ENCODE measurements at regions not wholly inside any gene's neighbourhood (a gene's known extent, or its start where the extent isn't known, plus 50 kb on each side); places are given as distances from the start of the nearest gene placed in this dataset.

- H3K36me3 ChIP-seq (replicated peaks; ENCODE audit: insufficient read depth, low read depth), result no peaks in the 10 kb centered on the region
- H3K4me3 ChIP-seq, result no peak overlapping the region
- 91% methylated on average over 1 of the region's 1 CpG for WGBS (ENCODE audit: low lambda C conversion rate, missing lambda C conversion rate)
These were observed 88.6 kb upstream of the NAV3 start for GRCh38 chr12:77741974-77742517.

DNA sequence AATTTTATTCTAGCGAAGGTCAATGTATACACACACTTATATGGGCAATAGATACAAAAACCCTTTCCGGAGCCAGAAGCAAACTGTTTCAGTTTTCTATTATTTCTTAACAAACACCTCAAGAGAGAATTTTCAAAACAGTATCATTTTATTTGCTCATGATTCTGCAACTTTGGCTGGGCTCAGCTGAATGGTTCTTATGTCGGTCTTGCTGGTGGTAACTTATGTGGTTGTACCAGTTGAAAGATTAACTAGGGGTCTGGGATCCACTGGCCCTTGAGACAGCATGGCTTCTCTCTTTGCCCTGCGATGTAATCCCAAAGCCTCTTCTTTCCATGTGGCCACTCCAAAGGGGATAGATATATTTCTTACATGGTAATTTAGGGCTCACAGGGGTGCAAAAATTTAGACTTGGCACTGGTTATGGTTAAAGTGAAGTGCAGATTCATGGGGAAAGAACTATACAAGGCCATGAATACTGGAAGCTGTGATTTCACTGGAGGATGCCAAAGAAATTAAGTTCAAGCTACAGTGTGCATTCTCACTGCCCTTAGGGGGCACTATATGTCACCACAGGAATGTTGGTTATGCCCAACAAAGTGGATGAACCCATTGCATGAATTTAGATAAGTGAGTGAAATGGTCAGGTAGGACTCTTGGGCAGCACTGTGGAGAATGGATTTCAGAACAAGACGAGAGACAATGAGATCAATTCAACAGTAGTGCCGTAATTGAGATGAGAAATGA, 94.3 kb upstream of the NAV3 start:
- TF ChIP-seq EZH2 (IDR thresholded peaks at IDR 0.05; ENCODE audit: borderline replicate concordance) (no peak), CTCF (IDR thresholded peaks at IDR 0.05; ENCODE audit: poor library complexity) (no peak), EZH2phosphoT487 (IDR thresholded peaks at IDR 0.05; ENCODE audit: low read depth, severe bottlenecking, unreplicated experiment) (no peak)
- WGBS (ENCODE audit: low lambda C conversion rate, missing lambda C conversion rate), result 92% methylated on average over 6 of the region's 6 CpGs
- H3K4me3 ChIP-seq, result no peak overlapping the region

More at GRCh38 chr12:77741974-77742517, 88.6 kb upstream of the NAV3 start:
- no peak overlapping the region for H3K4me2 ChIP-seq
- no peak overlapping the region for H2AFZ ChIP-seq
- no peak for TF ChIP-seq CTCF (IDR thresholded peaks at IDR 0.05; ENCODE audit: poor library complexity)
- TF ChIP-seq EZH2phosphoT487 (IDR thresholded peaks at IDR 0.05; ENCODE audit: low read depth, severe bottlenecking, unreplicated experiment), result no peak
- no peak for TF ChIP-seq EZH2 (IDR thresholded peaks at IDR 0.05; ENCODE audit: borderline replicate concordance)
- H3K27me3 ChIP-seq, result no peaks in the 10 kb centered on the region
- DNase-seq (ENCODE audit: low spot score), result no peak
- no peaks in the 10 kb centered on the region for H3K9me3 ChIP-seq (ENCODE audit: low read depth)
- H4K20me1 ChIP-seq (ENCODE audit: insufficient read depth, poor library complexity, severe bottlenecking), result no peaks in the 10 kb centered on the region
- no peaks in the 10 kb centered on the region for H3K79me2 ChIP-seq
- H3K9me2 ChIP-seq (replicated peaks; ENCODE audit: insufficient read depth), result no peaks in the 10 kb centered on the region
- H3K27ac ChIP-seq, result no peak overlapping the region
- H3K4me1 ChIP-seq (ENCODE audit: insufficient read depth), result no peaks in the 10 kb centered on the region

DNA sequence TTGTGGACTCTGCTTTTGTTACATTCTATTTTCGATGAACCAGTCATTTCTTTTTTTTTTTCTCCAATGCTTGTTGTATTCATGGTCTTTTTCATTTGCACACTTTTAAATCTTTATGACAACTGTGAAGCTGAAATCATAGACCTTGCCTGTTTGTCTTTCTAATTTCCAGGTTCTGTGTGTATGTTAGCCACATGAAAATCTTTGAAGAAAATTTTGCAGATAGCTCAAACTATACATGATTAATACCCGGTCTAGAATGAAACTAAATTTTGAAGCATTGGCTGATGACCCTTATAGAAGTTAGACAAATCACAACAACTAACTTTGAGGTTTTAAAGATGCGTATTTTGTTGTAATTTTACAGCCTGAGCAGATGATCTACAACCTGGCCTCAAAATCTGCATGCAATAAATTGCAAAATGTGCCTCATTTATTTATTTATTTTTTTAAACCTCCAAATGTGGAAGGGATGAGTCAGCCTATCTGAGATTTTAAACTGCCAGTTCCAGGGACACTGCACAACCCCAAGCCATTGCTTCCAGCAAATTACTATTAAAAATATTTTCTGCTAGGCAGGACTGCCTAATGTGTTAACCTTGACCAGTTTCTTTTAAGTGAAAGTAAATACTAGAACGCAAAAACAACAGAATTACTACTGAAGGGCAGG, 96.3 kb upstream of the NAV3 start:
- Histone ChIP-seq H3K9me3 (ENCODE audit: low read depth) (no peaks in the 10 kb centered on the region), H3K9me2 (replicated peaks; ENCODE audit: insufficient read depth) (no peaks in the 10 kb centered on the region), H3K27ac (no peak overlapping the region), H3K79me2 (no peaks in the 10 kb centered on the region), H2AFZ (no peak overlapping the region), H3K4me3 (no peak overlapping the region), H3K4me1 (ENCODE audit: insufficient read depth) (no peaks in the 10 kb centered on the region), H3K4me2 (no peak overlapping the region), H3K36me3 (replicated peaks; ENCODE audit: insufficient read depth, low read depth) (no peaks in the 10 kb centered on the region), H4K20me1 (ENCODE audit: insufficient read depth, poor library complexity, severe bottlenecking) (no peaks in the 10 kb centered on the region), H3K27me3 (no peaks in the 10 kb centered on the region)
- DNase-seq (ENCODE audit: low spot score), result no peak
- TF ChIP-seq CTCF (IDR thresholded peaks at IDR 0.05; ENCODE audit: poor library complexity), result no peak
- no peak for TF ChIP-seq EZH2phosphoT487 (IDR thresholded peaks at IDR 0.05; ENCODE audit: low read depth, severe bottlenecking, unreplicated experiment)
- no peak for TF ChIP-seq EZH2 (IDR thresholded peaks at IDR 0.05; ENCODE audit: borderline replicate concordance)
- WGBS (ENCODE audit: low lambda C conversion rate, missing lambda C conversion rate), result 61% methylated on average over 4 of the region's 4 CpGs

More for the DNA sequence above, 94.3 kb upstream of the NAV3 start:
- Histone ChIP-seq H3K4me2 (no peak overlapping the region), H4K20me1 (ENCODE audit: insufficient read depth, poor library complexity, severe bottlenecking) (no peaks in the 10 kb centered on the region), H3K27ac (no peak overlapping the region), H3K79me2 (no peaks in the 10 kb centered on the region), H3K9me2 (replicated peaks; ENCODE audit: insufficient read depth) (no peaks in the 10 kb centered on the region), H2AFZ (no peak overlapping the region), H3K27me3 (no peaks in the 10 kb centered on the region), H3K36me3 (replicated peaks; ENCODE audit: insufficient read depth, low read depth) (no peaks in the 10 kb centered on the region), H3K9me3 (ENCODE audit: low read depth) (no peaks in the 10 kb centered on the region), H3K4me1 (ENCODE audit: insufficient read depth) (no peaks in the 10 kb centered on the region)
- DNase-seq (ENCODE audit: low spot score), result no peak
